ENCODE measurements at regions not wholly inside any gene's neighbourhood (a gene's known extent, or its start where the extent isn't known, plus 50 kb on each side); places are given as distances from the start of the nearest gene placed in this dataset.
A peak's percentile ranks its signal among the peaks of the same experiment; 100 is the strongest.

DNA sequence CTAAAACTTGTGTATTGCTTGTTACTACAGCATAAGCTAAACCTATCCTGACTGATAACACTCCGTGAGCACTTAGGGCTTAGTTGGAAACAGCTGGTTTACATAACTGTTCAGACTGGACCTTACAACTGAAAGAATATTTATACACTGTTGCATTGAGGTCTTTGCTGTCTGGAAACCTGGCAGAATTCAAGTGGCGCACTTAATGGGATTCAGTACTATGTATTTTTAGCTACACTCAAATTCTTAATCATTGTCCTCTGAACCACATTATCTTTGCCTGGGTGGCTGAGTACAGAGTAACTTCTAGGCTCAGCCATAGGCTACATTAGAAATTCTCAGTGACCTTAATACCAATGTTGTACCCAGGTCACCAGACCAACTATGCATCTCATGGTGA, 172.9 kb downstream of the PMP22 start (continued):
- TF ChIP-seq, protein P1, sequence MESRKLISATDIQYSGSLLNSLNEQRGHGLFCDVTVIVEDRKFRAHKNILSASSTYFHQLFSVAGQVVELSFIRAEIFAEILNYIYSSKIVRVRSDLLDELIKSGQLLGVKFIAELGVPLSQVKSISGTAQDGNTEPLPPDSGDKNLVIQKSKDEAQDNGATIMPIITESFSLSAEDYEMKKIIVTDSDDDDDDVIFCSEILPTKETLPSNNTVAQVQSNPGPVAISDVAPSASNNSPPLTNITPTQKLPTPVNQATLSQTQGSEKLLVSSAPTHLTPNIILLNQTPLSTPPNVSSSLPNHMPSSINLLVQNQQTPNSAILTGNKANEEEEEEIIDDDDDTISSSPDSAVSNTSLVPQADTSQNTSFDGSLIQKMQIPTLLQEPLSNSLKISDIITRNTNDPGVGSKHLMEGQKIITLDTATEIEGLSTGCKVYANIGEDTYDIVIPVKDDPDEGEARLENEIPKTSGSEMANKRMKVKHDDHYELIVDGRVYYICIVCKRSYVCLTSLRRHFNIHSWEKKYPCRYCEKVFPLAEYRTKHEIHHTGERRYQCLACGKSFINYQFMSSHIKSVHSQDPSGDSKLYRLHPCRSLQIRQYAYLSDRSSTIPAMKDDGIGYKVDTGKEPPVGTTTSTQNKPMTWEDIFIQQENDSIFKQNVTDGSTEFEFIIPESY (IDR thresholded peaks at IDR 0.05; ENCODE audit: extremely low read depth, insufficient replicate concordance, low read length), result no peak
- no peak for TF ChIP-seq POLR2A (IDR thresholded peaks at IDR 0.05; ENCODE audit: borderline replicate concordance, extremely low read depth, insufficient read depth, insufficient read length)
- TF ChIP-seq, protein P2, sequence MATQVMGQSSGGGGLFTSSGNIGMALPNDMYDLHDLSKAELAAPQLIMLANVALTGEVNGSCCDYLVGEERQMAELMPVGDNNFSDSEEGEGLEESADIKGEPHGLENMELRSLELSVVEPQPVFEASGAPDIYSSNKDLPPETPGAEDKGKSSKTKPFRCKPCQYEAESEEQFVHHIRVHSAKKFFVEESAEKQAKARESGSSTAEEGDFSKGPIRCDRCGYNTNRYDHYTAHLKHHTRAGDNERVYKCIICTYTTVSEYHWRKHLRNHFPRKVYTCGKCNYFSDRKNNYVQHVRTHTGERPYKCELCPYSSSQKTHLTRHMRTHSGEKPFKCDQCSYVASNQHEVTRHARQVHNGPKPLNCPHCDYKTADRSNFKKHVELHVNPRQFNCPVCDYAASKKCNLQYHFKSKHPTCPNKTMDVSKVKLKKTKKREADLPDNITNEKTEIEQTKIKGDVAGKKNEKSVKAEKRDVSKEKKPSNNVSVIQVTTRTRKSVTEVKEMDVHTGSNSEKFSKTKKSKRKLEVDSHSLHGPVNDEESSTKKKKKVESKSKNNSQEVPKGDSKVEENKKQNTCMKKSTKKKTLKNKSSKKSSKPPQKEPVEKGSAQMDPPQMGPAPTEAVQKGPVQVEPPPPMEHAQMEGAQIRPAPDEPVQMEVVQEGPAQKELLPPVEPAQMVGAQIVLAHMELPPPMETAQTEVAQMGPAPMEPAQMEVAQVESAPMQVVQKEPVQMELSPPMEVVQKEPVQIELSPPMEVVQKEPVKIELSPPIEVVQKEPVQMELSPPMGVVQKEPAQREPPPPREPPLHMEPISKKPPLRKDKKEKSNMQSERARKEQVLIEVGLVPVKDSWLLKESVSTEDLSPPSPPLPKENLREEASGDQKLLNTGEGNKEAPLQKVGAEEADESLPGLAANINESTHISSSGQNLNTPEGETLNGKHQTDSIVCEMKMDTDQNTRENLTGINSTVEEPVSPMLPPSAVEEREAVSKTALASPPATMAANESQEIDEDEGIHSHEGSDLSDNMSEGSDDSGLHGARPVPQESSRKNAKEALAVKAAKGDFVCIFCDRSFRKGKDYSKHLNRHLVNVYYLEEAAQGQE (IDR thresholded peaks at IDR 0.05; ENCODE audit: low read depth), result no peak

DNA sequence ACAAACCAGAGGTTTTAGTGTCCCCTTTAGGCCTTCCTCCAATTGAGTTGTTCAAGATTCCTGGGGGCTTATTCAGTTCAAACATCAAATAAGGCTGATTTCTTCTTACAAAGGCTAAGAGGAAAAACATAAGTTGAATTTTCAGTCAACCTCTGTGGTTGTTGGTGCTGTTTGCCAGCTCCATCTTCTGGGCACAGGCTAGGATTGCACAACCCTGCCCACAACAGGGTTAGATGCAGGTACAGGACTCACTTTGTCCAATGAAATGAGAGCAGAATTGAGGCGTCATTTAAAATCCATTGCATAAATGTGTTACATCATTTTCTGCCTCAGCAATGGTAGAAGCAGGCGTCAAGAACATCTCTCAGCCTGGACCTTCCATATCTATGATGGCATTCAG, 173.3 kb downstream of the PMP22 start:
- ChIA-PET CTCF (no interaction called here), POLR2A (no interaction called here), RAD21 (ENCODE audit: low non-redundant PET in 1 of 2, low total read pairs in 2 of 2, uncharacterized antibody in 2 of 2, unreplicated experiment in 2 of 2) (no interaction called here)
- Histone ChIP-seq H4K20me1 (ENCODE audit: insufficient read depth) (no peaks in the 10 kb centered on the region), H3K4me2 (ENCODE audit: low read length) (no peak overlapping the region), H3K9me3 (ENCODE audit: control insufficient read depth in 1 of 2, insufficient read depth in 1 of 2, low read depth in 1 of 2, low read length in 2 of 2) (no peaks in the 10 kb centered on the region), H3K79me2 (ENCODE audit: insufficient read depth, low read length) (no peaks in the 10 kb centered on the region), H3K9me2 (ENCODE audit: insufficient read depth) (no peaks in the 10 kb centered on the region), H3K4me1 (ENCODE audit: control insufficient read depth in 1 of 2, insufficient read depth in 2 of 2, low read length in 2 of 2) (no peaks in the 10 kb centered on the region), H3K4me3 (replicated peaks in 1 of 2; ENCODE audit: low read depth in 1 of 2, low read length in 2 of 2) (no peak overlapping the region), H3K36me3 (ENCODE audit: control insufficient read depth in 1 of 2, insufficient read depth in 2 of 2, low read length in 2 of 2) (no peaks in the 10 kb centered on the region), H3K27me3 (ENCODE audit: insufficient read depth, low read length) (peaks cover 13% of the 10 kb centered on the region; the same call in 1 of the 2 replicates), H3K9ac (ENCODE audit: low read length) (no peak overlapping the region), H2AFZ (ENCODE audit: low read depth, low read length, poor library complexity, severe bottlenecking) (no peak overlapping the region), H3K27ac (ENCODE audit: low read depth, low read length) (no peak overlapping the region)
- TF ChIP-seq SRF (IDR thresholded peaks at IDR 0.05; ENCODE audit: low read depth), result no peak
- TF ChIP-seq, protein P3, sequence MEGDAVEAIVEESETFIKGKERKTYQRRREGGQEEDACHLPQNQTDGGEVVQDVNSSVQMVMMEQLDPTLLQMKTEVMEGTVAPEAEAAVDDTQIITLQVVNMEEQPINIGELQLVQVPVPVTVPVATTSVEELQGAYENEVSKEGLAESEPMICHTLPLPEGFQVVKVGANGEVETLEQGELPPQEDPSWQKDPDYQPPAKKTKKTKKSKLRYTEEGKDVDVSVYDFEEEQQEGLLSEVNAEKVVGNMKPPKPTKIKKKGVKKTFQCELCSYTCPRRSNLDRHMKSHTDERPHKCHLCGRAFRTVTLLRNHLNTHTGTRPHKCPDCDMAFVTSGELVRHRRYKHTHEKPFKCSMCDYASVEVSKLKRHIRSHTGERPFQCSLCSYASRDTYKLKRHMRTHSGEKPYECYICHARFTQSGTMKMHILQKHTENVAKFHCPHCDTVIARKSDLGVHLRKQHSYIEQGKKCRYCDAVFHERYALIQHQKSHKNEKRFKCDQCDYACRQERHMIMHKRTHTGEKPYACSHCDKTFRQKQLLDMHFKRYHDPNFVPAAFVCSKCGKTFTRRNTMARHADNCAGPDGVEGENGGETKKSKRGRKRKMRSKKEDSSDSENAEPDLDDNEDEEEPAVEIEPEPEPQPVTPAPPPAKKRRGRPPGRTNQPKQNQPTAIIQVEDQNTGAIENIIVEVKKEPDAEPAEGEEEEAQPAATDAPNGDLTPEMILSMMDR (IDR thresholded peaks at IDR 0.05 in 2 of 3, conservative IDR thresholded peaks at IDR 0.05 in 1 of 3; ENCODE audit: borderline replicate concordance in 1 of 3, insufficient read depth in 1 of 3, low read depth in 2 of 3, low read length in 2 of 3), result peak; percentile 8 to 46 (median 35); a peak in 4 of 6 replicates
- TF ChIP-seq CEBPB (IDR thresholded peaks at IDR 0.05; ENCODE audit: low read depth), result peak; percentile 75
- peak; percentile 36 for TF ChIP-seq RAD21 (IDR thresholded peaks at IDR 0.05; ENCODE audit: low read depth)
- no peak for TF ChIP-seq TCF7L2 (IDR thresholded peaks at IDR 0.05; ENCODE audit: borderline replicate concordance, extremely low read depth, insufficient read depth, insufficient read length)
- no peak for TF ChIP-seq CBX3 (IDR thresholded peaks at IDR 0.05; ENCODE audit: low read depth)
- peak; percentile 73 for ATAC-seq
- DNase-seq (ENCODE audit: low read depth, low spot score), result peak; percentile 3
- intact Hi-C loops (cut with micrococcal nuclease), result no loop called here
- no TSS peak for BruUV-seq (replicated peaks)
